Vagina (tissue), 2 donors: ENCODE measurements at regions not wholly inside any gene's neighbourhood (a gene's known extent, or its start where the extent isn't known, plus 50 kb on each side); places are given as distances from the start of the nearest gene placed in this dataset.

Experiments
- CTCF ChIP-seq, 3 experiments: fragments of 450-650 bp in 2 of 3; fragments of 200-600 bp in 1 of 3; sonication (generic) in 1 of 3; IDR thresholded peaks; one replicate each; pipeline ENCODE4 v1.5.1; 2017 to 2019; ENCODE audit warnings: antibody characterized with exemption in 3 of 3, mild to moderate bottlenecking in 2 of 3, moderate library complexity in 2 of 3
- POLR2A ChIP-seq, 2 donors: fragments of 450-650 bp; IDR thresholded peaks; one replicate each; pipeline ENCODE4 v1.6.1; 2017; ENCODE audit warnings: antibody characterized with exemption in 2 of 2, mild to moderate bottlenecking in 2 of 2, moderate library complexity in 2 of 2
- POLR2AphosphoS5 ChIP-seq, 2 donors: sonication (generic); formaldehyde crosslinking; IDR thresholded peaks; one replicate each; pipeline ENCODE4 v1.9.0; 2017; ENCODE audit warnings: antibody characterized with exemption in 2 of 2, mild to moderate bottlenecking in 2 of 2, low read depth in 1 of 2; ENCODE audit not compliant: insufficient read depth in 1 of 2

GRCh38 chr4:45869184-45869583 lies 254.7 kb downstream of the GABRG1 start:
- TF ChIP-seq CTCF (IDR thresholded peaks at IDR 0.05): no peak
- TF ChIP-seq POLR2AphosphoS5 (IDR thresholded peaks at IDR 0.05; ENCODE audit: insufficient read depth in 1 of 2, low read depth in 1 of 2): no peak
- no peak for TF ChIP-seq POLR2A (IDR thresholded peaks at IDR 0.05)
